Activated CD4-positive, alpha-beta T cell treated with anti-CD3 and anti-CD28 coated beads, Interleukin-2, amount 50 U/mL, for 24 hours (primary cell): ENCODE measurements at regions not wholly inside any gene's neighbourhood (a gene's known extent, or its start where the extent isn't known, plus 50 kb on each side); places are given as distances from the start of the nearest gene placed in this dataset.

Experiments used
- DNase-seq, 2 donors: peaks; one replicate each; pipeline ENCODE4 v3.0.0-alpha.2; 2020; ENCODE audit warnings: low read depth in 1 of 2, low spot score in 1 of 2

DNA sequence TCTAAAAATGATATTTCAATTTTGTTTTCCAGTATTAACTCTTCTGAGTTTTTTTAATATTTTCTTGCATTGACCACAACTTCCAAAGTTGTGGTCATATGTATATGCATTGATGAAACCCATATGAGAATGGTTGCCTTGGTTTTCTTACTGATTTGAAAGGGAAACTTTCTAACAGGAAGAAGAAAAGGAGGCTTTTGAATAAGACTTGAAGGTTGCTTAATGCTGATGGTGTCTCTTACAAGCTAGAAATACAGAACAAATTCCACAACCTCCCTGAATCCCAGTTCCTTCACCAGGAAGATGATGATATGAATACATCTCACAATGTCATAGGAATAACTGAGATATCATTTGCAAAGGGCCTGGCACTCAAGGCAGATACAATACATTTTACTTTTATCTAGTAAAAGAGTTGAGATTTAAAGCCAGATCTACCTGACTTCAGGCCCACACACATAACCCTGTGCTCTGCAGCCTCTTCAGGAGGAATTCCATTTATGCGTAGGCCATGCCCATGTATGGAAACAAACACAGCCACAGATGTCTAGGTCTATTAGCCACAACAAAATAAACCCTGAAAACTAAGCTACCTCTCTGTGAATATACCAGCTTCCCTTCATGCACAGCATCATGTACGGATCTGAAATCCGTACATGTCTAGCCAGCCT is 165.4 kb upstream of the PLEKHG7 start:
- DNase-seq = no peak

DNA sequence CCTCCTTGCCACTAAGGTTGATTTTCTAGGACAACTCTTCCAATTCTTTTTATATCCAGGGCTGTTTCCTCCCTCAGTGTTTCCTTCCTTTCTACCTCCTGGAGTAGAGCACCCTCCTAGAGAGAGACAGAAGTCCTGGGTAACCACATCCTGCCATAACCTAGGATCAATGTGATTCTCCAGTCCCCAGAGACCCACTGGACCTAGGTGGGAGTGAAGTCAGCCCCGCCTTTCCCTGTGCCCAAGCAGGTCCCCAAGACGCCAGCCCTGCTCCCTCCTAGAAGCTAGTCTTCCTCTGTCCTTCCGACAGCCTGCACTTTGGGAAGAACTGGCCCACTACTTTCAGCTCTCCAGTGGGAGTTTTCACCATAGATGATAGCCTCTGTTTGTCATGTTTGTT is 166.8 kb upstream of the PLEKHG7 start:
- DNase-seq = no peak

DNA sequence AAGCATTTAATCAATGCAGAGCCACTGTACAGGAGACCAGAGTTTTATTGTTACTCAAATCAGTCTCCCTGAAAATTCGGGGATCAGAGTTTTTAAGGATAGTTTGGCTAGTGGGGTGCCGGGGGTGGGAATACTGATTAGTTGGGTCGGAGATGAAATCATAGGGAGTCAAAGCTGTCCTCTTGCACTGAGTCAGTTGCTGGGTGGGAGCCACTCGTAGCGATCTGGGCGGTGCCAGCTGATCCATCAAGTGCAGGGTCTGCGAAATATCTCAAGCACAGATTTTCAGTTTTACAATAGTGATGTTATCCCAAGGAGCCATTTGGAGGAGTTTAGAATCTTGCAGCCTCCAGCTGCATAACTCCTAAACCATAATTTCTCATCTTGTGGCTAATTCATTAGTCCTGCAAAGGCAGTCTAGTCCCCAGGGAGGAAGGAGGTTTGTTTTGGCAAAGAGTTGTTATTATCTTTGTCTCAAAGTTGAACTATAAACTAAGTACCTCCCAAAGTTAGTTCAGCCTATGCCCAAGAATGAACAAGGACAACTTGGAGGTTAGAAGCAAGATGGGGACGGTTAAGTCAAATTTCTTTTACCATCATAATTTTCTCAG is 169.4 kb upstream of the PLEKHG7 start:
- no peak for DNase-seq

DNA sequence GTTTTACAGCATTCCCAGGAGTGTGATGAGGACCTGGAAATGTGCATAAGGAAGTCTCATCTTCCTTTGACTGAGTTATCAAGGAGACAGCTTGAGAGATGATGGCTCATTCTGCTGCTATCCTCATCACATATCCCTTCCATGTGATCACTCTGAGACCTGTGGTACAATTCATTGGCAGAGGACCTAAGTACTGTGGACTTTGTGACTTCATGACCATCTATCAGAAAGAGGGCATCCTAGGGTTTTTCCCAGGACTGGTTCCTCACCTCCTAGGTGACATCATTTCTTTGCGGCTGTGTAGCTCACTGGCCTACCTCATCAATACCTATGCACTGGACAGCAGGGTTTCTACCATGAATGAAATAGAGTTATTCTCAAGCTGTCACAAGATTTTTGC is 172.1 kb upstream of the PLEKHG7 start:
- no peak for DNase-seq

DNA sequence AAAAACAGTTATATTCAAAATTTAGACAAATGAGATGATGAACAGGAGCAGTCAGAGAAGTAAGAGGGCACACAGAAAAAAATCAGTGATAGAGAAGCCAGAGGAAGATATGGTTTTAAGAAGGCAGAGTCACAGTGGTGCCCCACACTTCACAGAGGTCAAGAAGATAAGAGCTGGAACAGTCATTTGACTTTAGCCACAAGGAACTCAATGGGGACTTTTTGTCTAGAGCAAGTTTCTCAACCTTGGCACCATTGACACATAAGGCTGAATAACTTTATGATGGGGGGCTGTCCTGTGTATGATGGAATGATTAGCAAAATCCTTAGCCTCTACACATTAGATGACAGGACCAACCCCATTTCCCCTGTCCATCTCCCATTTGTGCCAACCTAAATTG is 172.8 kb upstream of the PLEKHG7 start:
- DNase-seq = no peak

DNA sequence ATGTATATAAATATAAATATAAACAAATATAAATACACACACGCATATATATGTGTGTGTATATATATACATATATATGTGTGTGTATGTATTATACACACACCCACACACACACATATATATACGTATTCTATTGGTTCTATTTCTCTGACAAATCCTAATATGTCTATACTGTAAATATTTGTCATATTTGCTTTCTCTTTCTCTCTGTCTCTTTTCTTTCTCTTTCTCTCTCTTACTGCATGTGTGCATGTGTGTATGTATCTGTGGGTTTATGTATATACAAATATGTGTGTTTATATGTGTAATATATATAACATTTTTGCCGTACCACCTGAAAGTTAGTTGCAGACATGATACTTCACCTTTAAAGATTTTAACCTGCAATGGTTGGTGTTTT is 174.2 kb upstream of the PLEKHG7 start:
- no peak for DNase-seq

DNA sequence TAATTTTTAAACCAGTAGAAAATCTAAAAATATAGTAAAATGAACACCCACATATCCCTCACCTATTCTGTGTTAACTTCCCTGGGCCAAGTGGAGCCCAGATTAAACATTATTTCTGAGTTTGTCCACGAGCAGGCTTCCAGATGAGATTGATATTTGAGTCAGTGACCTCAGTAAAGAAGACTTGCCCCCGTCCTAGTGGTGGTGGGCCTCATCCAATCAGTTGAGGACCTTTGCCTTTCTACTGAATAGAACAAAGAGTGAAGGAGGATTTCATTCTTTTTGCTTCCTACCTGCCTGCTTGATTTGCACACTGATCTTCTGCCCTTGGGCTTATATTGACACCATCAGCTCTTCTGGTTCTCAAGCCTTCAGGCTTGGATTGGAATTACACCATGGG is 174.7 kb upstream of the PLEKHG7 start:
- no peak for DNase-seq

DNA sequence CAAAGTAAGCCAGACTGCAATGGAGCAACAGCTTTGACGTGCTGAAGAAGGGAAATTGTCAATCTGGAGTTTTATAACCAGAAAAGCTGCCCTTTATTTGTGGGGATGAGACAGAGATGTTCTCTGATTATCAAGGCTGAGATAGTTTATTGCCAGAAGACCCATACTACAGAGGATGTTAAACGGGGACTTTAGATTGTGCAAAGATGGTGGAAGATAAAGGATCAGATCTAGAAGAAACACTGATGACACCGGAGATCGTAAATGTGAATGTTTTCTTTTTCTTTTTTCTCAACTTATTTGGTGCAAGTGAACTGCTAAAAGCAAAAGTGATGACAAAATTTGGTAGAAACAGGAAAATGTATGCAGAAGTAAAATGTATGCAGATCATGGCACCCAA is 178.3 kb upstream of the PLEKHG7 start:
- DNase-seq = no peak

DNA sequence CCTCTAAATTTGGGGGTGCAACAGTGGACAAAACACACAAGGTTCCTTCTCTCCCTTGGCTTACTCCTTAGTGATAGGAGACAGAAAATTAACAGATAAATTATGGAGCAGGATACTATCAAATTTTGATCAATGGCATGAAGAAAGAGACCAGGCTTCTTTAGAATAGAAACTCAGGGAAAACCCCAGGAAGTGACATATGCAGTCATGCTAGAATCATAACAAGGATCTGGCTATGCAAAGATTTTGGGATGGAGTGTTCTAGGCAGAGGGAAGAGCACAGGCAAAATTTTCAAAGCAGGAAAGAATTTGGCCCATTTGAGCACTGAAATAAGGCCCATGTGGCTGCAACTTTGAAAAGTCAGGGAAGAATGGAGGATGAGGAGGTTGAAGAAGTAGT is 182.3 kb upstream of the PLEKHG7 start:
- DNase-seq = no peak

DNA sequence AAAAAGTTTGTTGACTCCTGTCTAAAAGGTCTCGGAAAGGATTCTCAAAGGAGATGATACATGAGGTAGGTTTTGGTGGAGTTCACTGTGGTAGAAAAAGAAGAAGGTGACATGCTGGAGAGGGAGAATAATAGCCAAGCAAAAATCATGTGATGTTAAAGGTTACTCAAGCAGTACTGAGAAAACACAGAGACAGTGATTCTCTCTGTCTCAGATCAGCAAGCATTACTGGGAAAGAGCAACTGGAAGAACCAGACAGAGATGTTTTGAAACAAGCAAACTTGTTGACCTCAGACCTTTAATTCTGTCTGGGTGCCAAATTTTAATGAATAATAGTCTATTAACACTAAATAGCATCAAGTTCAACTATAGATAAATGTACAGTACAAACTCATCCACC is 183.5 kb upstream of the PLEKHG7 start:
- DNase-seq = no peak

DNA sequence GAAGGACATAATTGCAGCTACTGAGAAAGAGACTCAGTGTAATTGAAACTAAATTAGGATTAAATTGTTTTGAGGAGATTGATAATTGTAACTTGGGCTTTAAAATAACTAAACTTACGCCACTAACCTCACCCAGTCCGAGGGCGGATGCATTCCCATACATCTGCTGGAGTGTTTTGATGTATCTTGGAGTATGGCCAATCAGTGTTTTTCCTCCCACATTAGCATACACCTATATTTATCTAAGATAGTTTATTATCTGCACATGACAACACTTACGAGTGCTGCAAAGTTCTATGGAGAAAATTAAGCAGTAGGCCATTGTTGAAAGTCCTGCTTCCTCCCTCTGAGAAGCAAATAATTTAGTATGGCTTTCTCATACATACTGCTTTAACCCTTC is 184.7 kb upstream of the PLEKHG7 start:
- no peak for DNase-seq

DNA sequence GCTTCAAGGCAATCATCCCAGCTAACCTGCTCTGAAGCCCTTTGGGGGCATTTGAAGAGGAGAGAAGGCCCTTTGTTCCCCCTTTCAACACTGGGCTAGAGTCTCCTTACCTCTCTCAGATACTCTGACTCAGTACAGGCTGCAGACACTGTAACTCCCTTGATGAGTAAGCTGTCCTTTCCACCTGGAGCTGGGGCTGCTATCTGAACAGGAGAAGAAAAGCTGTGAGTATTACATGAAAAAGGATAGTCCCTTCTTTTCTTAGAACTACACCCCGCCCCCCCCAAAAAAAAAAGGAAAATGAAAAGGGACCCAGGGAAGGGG is 186.6 kb upstream of the PLEKHG7 start:
- peak in 1 of 2 donors; percentile 46 for DNase-seq

DNA sequence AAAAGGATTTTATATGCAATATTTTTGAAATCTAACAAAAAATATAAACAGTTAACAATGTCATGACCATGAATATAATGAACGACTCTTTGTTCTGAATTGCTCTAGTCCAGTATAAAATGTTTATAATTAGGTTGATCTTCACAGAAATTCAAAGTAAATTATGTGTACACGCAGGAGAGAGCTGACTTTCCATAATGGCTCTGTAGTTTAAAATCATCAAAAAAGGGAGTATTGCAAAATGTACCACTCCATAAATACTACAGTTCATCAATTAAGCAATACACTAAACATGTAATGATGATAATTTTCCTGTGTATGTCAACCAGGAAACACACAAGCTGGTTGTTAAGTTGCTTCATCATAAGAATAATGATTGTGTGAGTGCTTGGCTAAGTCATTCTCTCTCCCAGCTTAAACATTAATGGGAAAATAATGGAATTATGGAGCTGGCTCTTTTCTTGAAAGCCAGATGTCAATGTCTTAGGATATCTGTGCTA is 189.5 kb upstream of the PLEKHG7 start:
- no peak for DNase-seq

DNA sequence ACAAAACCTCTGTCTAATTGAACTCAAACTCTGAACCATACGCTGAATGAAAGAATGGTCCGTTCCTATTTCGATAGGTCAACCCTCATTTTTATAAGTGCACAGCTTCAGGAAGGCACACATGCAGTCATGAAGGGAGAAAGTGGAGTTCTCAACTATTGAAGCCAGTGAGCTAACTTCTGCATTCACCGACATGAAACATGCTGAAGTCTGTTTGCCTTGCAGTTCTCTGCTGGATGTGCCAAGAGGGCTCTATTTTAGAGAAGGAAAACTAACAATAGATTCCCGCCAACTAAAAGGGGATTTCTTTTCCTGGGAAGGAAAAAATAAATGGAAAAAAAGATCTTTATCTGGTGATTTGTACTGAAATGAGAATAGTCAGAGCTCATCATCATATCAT is 191.0 kb upstream of the PLEKHG7 start:
- DNase-seq = no peak

DNA sequence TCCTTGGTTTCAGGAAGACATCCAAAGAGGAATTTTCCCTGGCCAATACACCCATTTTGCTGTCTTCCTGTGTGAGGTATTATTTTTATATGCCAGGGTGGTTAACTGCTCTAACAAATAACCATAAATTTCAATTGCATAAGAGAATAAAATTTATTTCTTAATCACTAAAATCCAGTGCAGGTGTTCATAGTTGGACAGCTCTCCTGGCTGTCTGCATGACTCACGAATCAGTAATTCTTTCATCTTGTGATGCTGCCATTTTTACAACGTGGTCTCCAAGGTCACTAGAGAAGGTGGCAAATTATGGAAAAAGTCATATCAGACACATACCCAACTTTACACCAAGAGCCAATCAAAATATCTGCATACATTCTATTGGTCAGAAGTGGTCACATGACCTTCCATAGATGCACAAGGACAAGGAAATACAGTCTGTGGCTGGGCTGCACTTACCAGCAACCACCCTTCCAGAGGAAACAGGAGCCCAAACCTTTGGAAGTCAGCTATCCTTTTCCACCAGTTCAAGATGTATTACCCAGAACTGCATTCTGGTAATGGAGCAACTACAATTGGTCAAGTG is 193.5 kb upstream of the PLEKHG7 start:
- DNase-seq = no peak

DNA sequence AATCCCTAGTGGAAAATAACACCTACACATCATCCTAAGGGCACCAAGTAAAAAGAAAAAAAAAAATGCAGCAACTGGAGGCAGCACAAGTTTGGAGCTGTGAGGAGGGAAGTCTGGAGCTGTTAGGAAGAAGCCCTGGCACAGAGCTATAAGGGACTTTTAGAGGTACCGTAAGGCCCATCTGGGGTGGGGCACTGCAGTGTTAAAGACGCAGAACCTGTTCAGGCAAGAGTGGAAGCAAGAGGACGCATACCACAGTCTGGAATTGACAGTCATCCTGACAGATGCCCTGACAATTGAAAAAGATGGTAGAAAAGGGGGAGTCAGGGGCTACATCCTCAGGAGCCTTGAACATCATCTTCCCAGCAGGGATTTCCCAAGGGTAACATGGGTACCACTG is 195.9 kb upstream of the PLEKHG7 start:
- no peak for DNase-seq

DNA sequence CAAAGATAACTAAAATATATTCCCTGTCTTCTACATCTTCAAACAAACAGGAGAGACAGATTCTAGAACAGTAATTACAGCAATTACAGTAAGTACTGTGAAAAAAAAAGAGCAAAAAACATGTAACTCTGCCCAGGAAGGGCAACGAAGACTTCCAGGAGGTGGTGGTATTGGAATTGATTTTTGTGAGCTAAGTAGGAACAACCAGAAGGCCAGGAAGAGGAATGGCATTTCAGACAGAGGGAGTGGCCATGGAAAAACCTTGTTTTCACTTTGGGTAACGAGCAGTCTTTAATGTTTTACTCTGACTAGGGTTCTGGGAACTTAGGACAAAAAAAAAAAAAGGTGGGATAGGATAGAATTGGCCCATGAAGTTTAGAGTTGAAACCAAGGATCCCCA is 196.3 kb upstream of the PLEKHG7 start:
- DNase-seq = no peak

DNA sequence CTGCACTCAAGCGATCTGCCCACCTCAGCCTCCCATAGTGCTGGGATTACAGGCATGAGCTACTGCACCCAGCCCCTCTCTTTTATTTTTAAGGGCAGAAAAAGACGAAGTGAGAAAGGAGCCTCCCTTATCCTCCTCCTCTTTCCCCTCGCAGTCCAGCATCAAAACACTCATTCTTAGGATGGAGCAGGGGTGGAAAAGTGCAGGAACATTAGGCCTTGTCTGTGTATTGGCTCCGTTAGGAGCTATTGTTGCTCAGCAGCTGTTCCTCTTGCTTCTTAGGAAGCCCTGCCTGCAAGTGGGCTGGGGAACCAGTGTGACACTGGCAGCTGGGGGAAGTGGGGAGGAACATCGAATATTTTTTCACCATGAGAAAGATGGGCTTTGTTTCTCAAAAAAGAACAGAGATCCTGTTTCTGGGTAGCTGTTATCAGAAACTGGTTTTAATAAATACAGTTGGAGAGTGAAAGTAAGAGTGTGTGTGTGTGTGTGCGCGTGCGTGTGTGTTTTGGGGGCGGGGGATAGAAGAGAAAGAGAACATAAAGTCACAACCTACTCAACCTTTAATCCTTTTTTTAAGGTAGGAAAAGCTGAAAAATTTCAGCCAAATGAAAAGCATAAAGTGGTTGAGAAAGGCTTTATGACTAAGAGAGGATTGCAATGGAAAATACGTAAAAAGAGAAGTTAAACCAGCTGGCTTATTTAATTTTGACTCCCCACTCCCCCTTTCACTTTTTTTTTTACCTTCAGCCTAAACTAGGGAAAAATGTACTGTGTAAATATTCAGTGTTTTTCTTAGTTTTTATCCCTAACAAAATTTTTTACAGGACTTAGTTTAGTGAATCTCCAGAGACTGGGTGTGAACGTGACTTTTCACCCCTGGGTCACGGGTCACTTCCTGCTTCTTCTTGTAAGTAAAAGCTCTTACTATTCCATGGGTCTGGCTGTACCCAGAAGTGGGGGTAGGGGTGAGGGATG is 197.2 kb upstream of the PLEKHG7 start:
- peak in 1 of 2 donors; percentile 50 for DNase-seq

DNA sequence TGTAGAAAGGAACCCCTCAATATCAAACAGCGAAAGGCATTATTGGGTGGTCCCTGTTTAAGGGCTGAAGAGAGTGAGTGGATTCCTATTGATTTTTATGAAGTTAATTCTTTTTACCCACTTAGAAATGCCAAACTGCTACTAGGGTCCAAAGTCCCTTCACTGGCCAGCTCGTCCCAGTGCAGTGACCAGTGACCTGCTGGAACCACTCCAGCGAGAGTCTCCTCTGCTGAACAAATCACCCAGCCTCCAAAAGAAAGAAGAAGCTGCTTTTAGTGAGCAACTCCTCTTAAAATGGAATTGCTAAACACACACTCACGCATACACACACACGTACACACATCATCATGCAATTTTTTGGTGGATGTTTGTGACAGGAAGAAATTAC is 198.2 kb upstream of the PLEKHG7 start:
- DNase-seq = no peak

DNA sequence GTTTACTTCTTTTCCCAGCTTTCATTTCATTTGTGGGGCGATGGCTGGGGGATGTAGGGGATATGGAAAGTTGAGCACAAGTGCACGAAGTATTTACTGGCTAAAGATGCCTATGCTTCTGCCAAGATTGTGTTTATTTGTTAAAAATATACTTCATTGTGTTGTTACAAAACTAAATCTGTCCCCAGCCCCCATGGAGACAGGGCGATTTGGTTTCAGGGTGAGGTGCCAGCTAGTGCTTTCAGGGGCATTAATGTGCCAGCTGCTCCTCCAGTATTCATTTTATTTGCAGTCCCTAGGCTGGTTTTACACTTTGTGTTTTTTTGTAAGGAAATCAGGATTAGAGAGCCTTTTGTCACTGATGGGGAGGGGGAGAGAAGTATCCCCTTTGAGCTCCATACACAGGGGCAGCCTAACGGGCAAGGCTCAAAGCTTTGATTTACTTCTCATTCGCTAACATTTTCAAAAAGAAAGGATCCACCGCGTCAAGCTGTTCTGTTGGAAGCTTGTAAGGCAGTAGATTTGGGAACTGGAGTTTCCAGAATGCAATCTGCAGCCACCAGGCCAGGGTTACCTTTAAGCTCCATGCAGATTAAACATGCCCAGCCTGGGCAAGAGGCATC is 198.7 kb upstream of the PLEKHG7 start:
- DNase-seq = no peak
